H9 (cell line): ENCODE measurements at regions not wholly inside any gene's neighbourhood (a gene's known extent, or its start where the extent isn't known, plus 50 kb on each side); places are given as distances from the start of the nearest gene placed in this dataset.

ENCODE experiments used
- DNase-seq: peaks from one replicate; pipeline ENCODE4 v3.0.0-alpha.2; 2017
- H2AFZ ChIP-seq: one replicate; pipeline ENCODE4 v1.6.1; 2013; ENCODE audit warnings: mild to moderate bottlenecking, low read length, control low read depth, moderate library complexity
- H2AK5ac ChIP-seq: 2 replicates; pipeline ENCODE4 v1.6.1; 2013; ENCODE audit warnings: low read length, control low read depth, mixed read lengths; ENCODE audit not compliant: insufficient read length
- H2BK120ac ChIP-seq: one replicate; pipeline ENCODE4 v1.6.1; 2013; ENCODE audit warnings: low read depth, mild to moderate bottlenecking, low read length, control low read depth, inconsistent platforms; ENCODE audit not compliant: poor library complexity, severe bottlenecking
- H2BK12ac ChIP-seq: 2 replicates; pipeline ENCODE4 v1.6.1; 2013; ENCODE audit warnings: low read length, control low read depth, mixed read lengths, low read depth; ENCODE audit not compliant: insufficient read length
- H2BK15ac ChIP-seq: 2 replicates; pipeline ENCODE4 v1.6.1; 2013; ENCODE audit warnings: low read depth, low read length, control low read depth
- H2BK20ac ChIP-seq: one replicate; pipeline ENCODE4 v1.6.1; 2013; ENCODE audit warnings: low read depth, mild to moderate bottlenecking, low read length, control low read depth, inconsistent platforms; ENCODE audit not compliant: poor library complexity, severe bottlenecking
- H2BK5ac ChIP-seq: 2 replicates; pipeline ENCODE4 v1.6.1; 2013; ENCODE audit warnings: low read length, control low read depth, mixed read lengths; ENCODE audit not compliant: insufficient read length
- H3K14ac ChIP-seq: 2 replicates; pipeline ENCODE4 v1.6.1; 2013; ENCODE audit warnings: low read length, control low read depth; ENCODE audit not compliant: insufficient read depth
- H3K18ac ChIP-seq: 2 replicates; pipeline ENCODE4 v1.6.1; 2013; ENCODE audit warnings: low read depth, mild to moderate bottlenecking, mixed read lengths, low read length, control low read depth; ENCODE audit not compliant: insufficient read length
- H3K23ac ChIP-seq: 2 replicates; pipeline ENCODE4 v1.6.1; 2013; ENCODE audit warnings: low read length, control low read depth, mixed read lengths, low read depth; ENCODE audit not compliant: insufficient read length
- H3K23me2 ChIP-seq: 2 replicates; pipeline ENCODE4 v1.6.1; 2013; ENCODE audit warnings: low read depth, mild to moderate bottlenecking, mixed read lengths, low read length, control low read depth; ENCODE audit not compliant: insufficient read length, poor library complexity, severe bottlenecking
- H3K27ac ChIP-seq: 2 replicates; pipeline ENCODE4 v1.5.1; 2013; ENCODE audit warnings: low read length, control low read depth, mixed read lengths, low read depth; ENCODE audit not compliant: insufficient read length
- H3K27me3 ChIP-seq: 2 replicates; pipeline ENCODE4 v1.6.1; 2013; ENCODE audit warnings: low read length, control low read depth, inconsistent platforms; ENCODE audit not compliant: insufficient read depth
- H3K4ac ChIP-seq: 2 replicates; pipeline ENCODE4 v1.6.1; 2013; ENCODE audit warnings: low read depth, mild to moderate bottlenecking, control low read depth, inconsistent platforms, low read length, moderate library complexity
- H3K4me1 ChIP-seq: 2 replicates; pipeline ENCODE4 v1.6.1; 2013; ENCODE audit warnings: low read length, control low read depth, inconsistent platforms; ENCODE audit not compliant: insufficient read depth
- H3K4me2 ChIP-seq: 2 replicates; pipeline ENCODE4 v1.6.1; 2013; ENCODE audit warnings: low read length, control low read depth, mixed read lengths; ENCODE audit not compliant: insufficient read length, insufficient read depth
- H3K56ac ChIP-seq: 2 replicates; pipeline ENCODE4 v1.6.1; 2013; ENCODE audit warnings: low read depth, mild to moderate bottlenecking, mixed read lengths, low read length, control low read depth; ENCODE audit not compliant: insufficient read length
- H3K79me1 ChIP-seq: 2 replicates; pipeline ENCODE4 v1.6.1; 2013; ENCODE audit warnings: low read depth, mild to moderate bottlenecking, moderate library complexity, low read length, control low read depth, inconsistent platforms; ENCODE audit not compliant: insufficient read depth, poor library complexity, severe bottlenecking
- H3K79me2 ChIP-seq: 2 replicates; pipeline ENCODE4 v1.6.1; 2013; ENCODE audit warnings: low read length, control low read depth, inconsistent platforms; ENCODE audit not compliant: insufficient read depth
- H3K9ac ChIP-seq: 2 replicates; pipeline ENCODE4 v1.6.1; 2013; ENCODE audit warnings: low read length, control low read depth, mixed read lengths; ENCODE audit not compliant: insufficient read length; ENCODE audit errors: extremely low read depth
- H3K9me3 ChIP-seq: one replicate; pipeline ENCODE4 v1.6.1; 2013; ENCODE audit warnings: low read depth, low read length, inconsistent platforms; ENCODE audit not compliant: control insufficient read depth
- H3T11ph ChIP-seq: one replicate; pipeline ENCODE4 v1.6.1; 2013; ENCODE audit warnings: mild to moderate bottlenecking, low read length, control low read depth, inconsistent platforms
- H4K20me1 ChIP-seq: one replicate; pipeline ENCODE4 v1.6.1; 2013; ENCODE audit not compliant: control insufficient read depth, insufficient read length, insufficient read depth
- H4K5ac ChIP-seq: 2 replicates; pipeline ENCODE4 v1.6.1; 2013; ENCODE audit warnings: low read depth, mild to moderate bottlenecking, mixed read lengths, low read length, control low read depth; ENCODE audit not compliant: insufficient read length
- H4K8ac ChIP-seq: replicated peaks from 2 replicates; pipeline ENCODE4 v1.6.1; 2013; ENCODE audit warnings: low read length, control low read depth, mixed read lengths, low read depth; ENCODE audit not compliant: insufficient read length
- H4K91ac ChIP-seq: 2 replicates; pipeline ENCODE4 v1.6.1; 2013; ENCODE audit warnings: low read depth, mild to moderate bottlenecking, moderate library complexity, mixed read lengths, low read length, control low read depth; ENCODE audit not compliant: insufficient read length
- H3K27ac Mint-ChIP-seq, 3 experiments: 2 replicates in 2 of 3; 3 replicates in 1 of 3; pipeline ENCODE4 v1.8.0; 2020 to 2021; ENCODE audit warnings: mixed read lengths in 3 of 3, mild to moderate bottlenecking in 1 of 3, moderate library complexity in 1 of 3
- H3K27me3 Mint-ChIP-seq: 2 replicates; pipeline ENCODE4 v1.8.0; 2021; ENCODE audit warnings: low read depth, mild to moderate bottlenecking, moderate library complexity, mixed read lengths
- H3K36me3 Mint-ChIP-seq, 3 experiments: 2 replicates in 2 of 3; 3 replicates in 1 of 3; pipeline ENCODE4 v1.8.0; 2020 to 2021; ENCODE audit warnings: low read depth in 3 of 3, mixed read lengths in 3 of 3; ENCODE audit not compliant: insufficient read depth in 1 of 3
- H3K4me1 Mint-ChIP-seq, 2 experiments: 2 replicates each; pipeline ENCODE4 v1.8.0; 2020; ENCODE audit warnings: mixed read lengths in 2 of 2
- H3K4me3 Mint-ChIP-seq, 2 experiments: 2 replicates in 1 of 2; 3 replicates in 1 of 2; pipeline ENCODE4 v1.8.0; 2020 to 2021; ENCODE audit warnings: mild to moderate bottlenecking in 2 of 2, mixed read lengths in 2 of 2, moderate library complexity in 1 of 2
- H3K9me3 Mint-ChIP-seq, 2 experiments: 2 replicates in 1 of 2; 3 replicates in 1 of 2; pipeline ENCODE4 v1.8.0; 2020; ENCODE audit warnings: mild to moderate bottlenecking in 2 of 2, mixed read lengths in 2 of 2, moderate library complexity in 1 of 2
- WGBS: extraction: QIAGEN DNeasy Blood & Tissue Kit; methylation state at CpG from one replicate; pipeline ENCODE4 v1.1.7; 2013; ENCODE audit warnings: missing lambda C conversion rate, low lambda C conversion rate, mixed read lengths; ENCODE audit not compliant: insufficient read length; ENCODE audit errors: extremely low coverage; 5-methylcytosine and 5-hydroxymethylcytosine counted together
- TF ChIP-seq, protein P1 (sequence below): fragments of 200-600 bp; sonication (generic); conservative IDR thresholded peaks from 3 replicates; pipeline ENCODE4 v1.8.0; 2021; ENCODE audit warnings: antibody characterized with exemption, mild to moderate bottlenecking

DNA sequence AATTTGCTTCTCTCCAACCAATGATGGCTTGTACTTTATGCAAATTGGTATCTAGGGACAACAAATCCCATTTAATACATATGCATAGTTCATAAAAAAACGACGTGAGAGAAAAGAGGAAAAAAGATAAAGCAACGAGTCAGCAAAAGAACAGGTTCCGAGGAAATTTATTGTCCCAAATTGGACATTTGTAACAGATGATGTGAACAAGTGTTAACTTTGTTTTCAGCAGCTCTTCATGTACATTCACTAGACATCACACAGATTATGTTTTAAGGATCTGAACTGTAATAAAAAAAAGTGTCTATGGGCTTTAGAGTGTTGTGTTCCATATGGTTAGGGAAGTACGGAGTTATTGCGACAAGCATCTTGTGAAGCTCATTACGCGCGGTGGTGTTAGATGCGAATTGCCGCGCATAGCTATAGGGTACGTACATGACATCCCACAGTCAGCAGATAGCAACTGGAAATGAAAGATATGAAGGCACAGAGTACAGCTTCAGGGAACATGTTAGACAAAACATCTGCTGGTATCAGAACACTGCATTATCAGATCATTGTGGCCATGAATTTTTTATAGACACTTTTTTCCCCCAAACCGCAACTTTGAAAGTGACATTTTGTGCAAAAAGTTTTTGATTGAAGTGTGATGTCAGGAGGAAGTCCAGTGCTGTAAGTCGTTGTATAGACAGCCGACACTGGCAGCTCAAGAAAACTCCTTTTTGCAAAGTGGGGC, 1073.1 kb upstream of the FANCL start:
- H3K56ac ChIP-seq = no peak overlapping the region
- H2BK15ac ChIP-seq = no peak overlapping the region
- no peak for DNase-seq
- TF ChIP-seq, protein P1, sequence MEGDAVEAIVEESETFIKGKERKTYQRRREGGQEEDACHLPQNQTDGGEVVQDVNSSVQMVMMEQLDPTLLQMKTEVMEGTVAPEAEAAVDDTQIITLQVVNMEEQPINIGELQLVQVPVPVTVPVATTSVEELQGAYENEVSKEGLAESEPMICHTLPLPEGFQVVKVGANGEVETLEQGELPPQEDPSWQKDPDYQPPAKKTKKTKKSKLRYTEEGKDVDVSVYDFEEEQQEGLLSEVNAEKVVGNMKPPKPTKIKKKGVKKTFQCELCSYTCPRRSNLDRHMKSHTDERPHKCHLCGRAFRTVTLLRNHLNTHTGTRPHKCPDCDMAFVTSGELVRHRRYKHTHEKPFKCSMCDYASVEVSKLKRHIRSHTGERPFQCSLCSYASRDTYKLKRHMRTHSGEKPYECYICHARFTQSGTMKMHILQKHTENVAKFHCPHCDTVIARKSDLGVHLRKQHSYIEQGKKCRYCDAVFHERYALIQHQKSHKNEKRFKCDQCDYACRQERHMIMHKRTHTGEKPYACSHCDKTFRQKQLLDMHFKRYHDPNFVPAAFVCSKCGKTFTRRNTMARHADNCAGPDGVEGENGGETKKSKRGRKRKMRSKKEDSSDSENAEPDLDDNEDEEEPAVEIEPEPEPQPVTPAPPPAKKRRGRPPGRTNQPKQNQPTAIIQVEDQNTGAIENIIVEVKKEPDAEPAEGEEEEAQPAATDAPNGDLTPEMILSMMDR = no peak
- no peak overlapping the region for H3K18ac ChIP-seq
- Mint-ChIP-seq H3K36me3 (no peaks in the 10 kb centered on the region), H3K4me3 (no peak overlapping the region), H3K27me3 (no peaks in the 10 kb centered on the region), H3K4me1 (no peaks in the 10 kb centered on the region), H3K27ac (no peak overlapping the region), H3K9me3 (no peaks in the 10 kb centered on the region)
- H3K79me2 ChIP-seq = no peaks in the 10 kb centered on the region
- no peaks in the 10 kb centered on the region for H3K79me1 ChIP-seq
- no peak overlapping the region for H2AK5ac ChIP-seq
- no peak overlapping the region for H2BK12ac ChIP-seq
- WGBS = no CpG with 5 or more reads among the region's 16 CpGs
- no peak overlapping the region for H4K91ac ChIP-seq
- H3K14ac ChIP-seq = no peak overlapping the region
- no peak overlapping the region for H3K4me2 ChIP-seq
- H2AFZ ChIP-seq = no peak overlapping the region
- H3K4ac ChIP-seq = no peak overlapping the region
- H4K5ac ChIP-seq = no peak overlapping the region
- no peak overlapping the region for H4K8ac ChIP-seq
- no peak overlapping the region for H2BK5ac ChIP-seq
- H2BK20ac ChIP-seq = no peak overlapping the region
- H3K23ac ChIP-seq = no peak overlapping the region
- no peak overlapping the region for H3T11ph ChIP-seq
- no peak overlapping the region for H3K9ac ChIP-seq
- H2BK120ac ChIP-seq = no peak overlapping the region
- H3K9me3 ChIP-seq = no peaks in the 10 kb centered on the region
- H3K27me3 ChIP-seq = no peaks in the 10 kb centered on the region
- H4K20me1 ChIP-seq = no peaks in the 10 kb centered on the region
- H3K23me2 ChIP-seq = no peaks in the 10 kb centered on the region
- H3K4me1 ChIP-seq = no peaks in the 10 kb centered on the region
- H3K27ac ChIP-seq = no peak overlapping the region
